Tibial artery (tissue), 4 donors: ENCODE measurements at regions not wholly inside any gene's neighbourhood (a gene's known extent, or its start where the extent isn't known, plus 50 kb on each side); places are given as distances from the start of the nearest gene placed in this dataset.

Experiments used
- DNase-seq, 2 donors: peaks; one replicate each; pipeline ENCODE4 v3.0.0-alpha.2; 2019
- H3K27ac ChIP-seq, 2 donors: fragments of 200-600 bp; sonication (generic) in 1 of 2; 1 replicate in 1 of 2; 2 replicates in 1 of 2; pipeline ENCODE4 v1.5.1; 2018 to 2019; ENCODE audit warnings: mild to moderate bottlenecking in 1 of 2
- H3K27me3 ChIP-seq, 2 donors: fragments of 200-600 bp; sonication (generic) in 1 of 2; one replicate each; pipeline versions ENCODE4 v1.5.1 to v1.6.0; 2016 to 2019
- H3K36me3 ChIP-seq, 3 donors: fragments of 200-600 bp; sonication (generic) in 2 of 3; one replicate each; pipeline ENCODE4 v1.5.1; 2016 to 2019; ENCODE audit warnings: mild to moderate bottlenecking in 2 of 3
- H3K4me1 ChIP-seq, 4 donors: fragments of 200-600 bp; sonication (generic) in 2 of 4; 1 replicate in 3 of 4; 2 replicates in 1 of 4; pipeline ENCODE4 v1.5.1; 2016 to 2019
- H3K4me3 ChIP-seq, 2 donors: fragments of 200-600 bp; sonication (generic) in 1 of 2; 1 replicate in 1 of 2; 2 replicates in 1 of 2; pipeline ENCODE4 v1.5.1; 2018 to 2019; ENCODE audit warnings: mild to moderate bottlenecking in 2 of 2
- H3K9me3 ChIP-seq, 3 donors: fragments of 200-600 bp; sonication (generic) in 1 of 3; one replicate each; pipeline ENCODE4 v1.5.1; 2016 to 2019
- CTCF ChIP-seq, 2 experiments: fragments of 200-600 bp in 1 of 2; fragments of 450-650 bp in 1 of 2; IDR thresholded peaks; one replicate each; pipeline ENCODE4 v1.5.1; 2017 to 2019; ENCODE audit warnings: antibody characterized with exemption in 2 of 2, mild to moderate bottlenecking in 1 of 2, moderate library complexity in 1 of 2
- intact Hi-C: fragments of 100-400 bp; cut with DNase I; formaldehyde crosslinking; loops from one replicate; pipeline ENCODE4 v1.15.0; 2023; ENCODE audit warnings: low total_unique reads

GRCh38 chr6:149230712-149231460 is 86.6 kb upstream of the TAB2 start:
- H3K27me3 ChIP-seq: no peaks in the 10 kb centered on the region
- no peak overlapping the region for H3K27ac ChIP-seq
- no peak for DNase-seq
- H3K4me1 ChIP-seq: no peaks in the 10 kb centered on the region
- intact Hi-C loops: no loop called here
- no peak overlapping the region for H3K4me3 ChIP-seq
- H3K36me3 ChIP-seq: no peaks in the 10 kb centered on the region
- H3K9me3 ChIP-seq: no peaks in the 10 kb centered on the region
- no peak for TF ChIP-seq CTCF (IDR thresholded peaks at IDR 0.05)

- H3K36me3 ChIP-seq: no peaks in the 10 kb centered on the region
- no peak overlapping the region for H3K27ac ChIP-seq
- H3K4me1 ChIP-seq: no peaks in the 10 kb centered on the region
- H3K27me3 ChIP-seq: no peaks in the 10 kb centered on the region
- no peaks in the 10 kb centered on the region for H3K9me3 ChIP-seq
- no peak for TF ChIP-seq CTCF (IDR thresholded peaks at IDR 0.05)
- H3K4me3 ChIP-seq: no peak overlapping the region
- DNase-seq: no peak
- intact Hi-C loops: no loop called here
Measured at GRCh38 chr6:149231778-149232177, 85.7 kb upstream of the TAB2 start.

- Histone ChIP-seq H3K27ac (no peak overlapping the region), H3K4me1 (no peaks in the 10 kb centered on the region), H3K27me3 (no peaks in the 10 kb centered on the region), H3K36me3 (no peaks in the 10 kb centered on the region), H3K9me3 (no peaks in the 10 kb centered on the region), H3K4me3 (no peak overlapping the region)
- intact Hi-C loops: no loop called here
- no peak for TF ChIP-seq CTCF (IDR thresholded peaks at IDR 0.05)
- no peak for DNase-seq
Measured at GRCh38 chr6:149233056-149233715, 84.3 kb upstream of the TAB2 start.

- Histone ChIP-seq H3K4me1 (no peaks in the 10 kb centered on the region), H3K4me3 (no peak overlapping the region), H3K27me3 (no peaks in the 10 kb centered on the region), H3K36me3 (no peaks in the 10 kb centered on the region), H3K9me3 (no peaks in the 10 kb centered on the region), H3K27ac (no peak overlapping the region)
- TF ChIP-seq CTCF (IDR thresholded peaks at IDR 0.05): no peak
- intact Hi-C loops: no loop called here
- DNase-seq: no peak
Measured at GRCh38 chr6:149234051-149234962, 83.2 kb upstream of the TAB2 start.

- H3K9me3 ChIP-seq: peaks cover 0 to 5% (median 0%) of the 10 kb centered on the region in 3 donors
- H3K36me3 ChIP-seq: no peaks in the 10 kb centered on the region
- TF ChIP-seq CTCF (IDR thresholded peaks at IDR 0.05): no peak
- H3K27ac ChIP-seq: no peak overlapping the region
- intact Hi-C loops: no loop called here
- H3K27me3 ChIP-seq: no peaks in the 10 kb centered on the region
- H3K4me1 ChIP-seq: no peaks in the 10 kb centered on the region
- DNase-seq: peak in 1 of 2 donors; percentile 41
- H3K4me3 ChIP-seq: no peak overlapping the region
Measured at GRCh38 chr6:149235130-149235561, 82.4 kb upstream of the TAB2 start.
